ENCODE measurements at regions not wholly inside any gene's neighbourhood (a gene's known extent, or its start where the extent isn't known, plus 50 kb on each side); places are given as distances from the start of the nearest gene placed in this dataset.

DNA sequence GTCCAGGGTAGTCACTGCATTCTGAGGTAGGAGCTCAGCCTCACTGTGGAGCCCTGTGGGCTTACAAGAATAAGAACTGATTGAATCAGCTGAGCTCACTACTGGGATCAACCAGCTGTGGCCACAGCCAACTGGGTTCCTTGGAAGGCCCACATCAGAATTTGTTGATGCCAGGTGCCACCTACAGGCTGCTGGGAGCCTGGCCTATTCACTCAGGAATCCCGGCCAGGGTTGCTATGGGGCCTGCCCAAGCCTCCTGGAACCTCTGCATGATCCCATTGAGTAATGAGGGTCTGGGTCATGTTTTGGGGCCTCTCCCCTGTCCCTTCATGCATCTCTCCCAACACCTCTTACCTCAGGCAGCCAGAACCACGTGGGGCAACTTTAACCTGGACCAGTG, 53.9 kb upstream of the KIAA1210 start:
- ATAC-seq = peak; percentile 78
- intact Hi-C loops (cut with DNase I, micrococcal nuclease) = no loop called here
- DNase-seq = peak in 1 of 2 donors; percentile 18

DNA sequence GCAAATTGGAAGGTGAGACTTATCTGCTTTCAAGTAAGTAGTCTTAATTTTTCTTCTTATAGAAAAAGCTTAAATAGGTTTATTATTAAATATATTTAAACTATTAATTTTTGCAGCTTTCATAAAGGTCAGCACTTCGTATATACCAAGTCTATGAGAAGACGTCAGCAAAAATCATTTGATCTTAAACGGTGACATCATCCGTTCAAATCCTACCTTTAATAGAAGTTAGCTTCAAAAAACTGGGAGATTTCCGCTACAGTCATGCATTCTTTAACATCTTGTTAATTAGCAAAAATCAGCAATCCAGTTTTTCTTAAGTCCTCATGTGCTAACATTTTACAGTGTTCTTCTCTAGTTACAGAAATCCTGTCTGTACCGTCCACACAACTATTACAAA, 49.9 kb upstream of the PGRMC1 start:
- intact Hi-C loops (cut with DNase I, micrococcal nuclease) = no loop called here
- DNase-seq (no peak), ATAC-seq (no peak)
